ENCODE measurements at regions not wholly inside any gene's neighbourhood (a gene's known extent, or its start where the extent isn't known, plus 50 kb on each side); places are given as distances from the start of the nearest gene placed in this dataset.

DNA sequence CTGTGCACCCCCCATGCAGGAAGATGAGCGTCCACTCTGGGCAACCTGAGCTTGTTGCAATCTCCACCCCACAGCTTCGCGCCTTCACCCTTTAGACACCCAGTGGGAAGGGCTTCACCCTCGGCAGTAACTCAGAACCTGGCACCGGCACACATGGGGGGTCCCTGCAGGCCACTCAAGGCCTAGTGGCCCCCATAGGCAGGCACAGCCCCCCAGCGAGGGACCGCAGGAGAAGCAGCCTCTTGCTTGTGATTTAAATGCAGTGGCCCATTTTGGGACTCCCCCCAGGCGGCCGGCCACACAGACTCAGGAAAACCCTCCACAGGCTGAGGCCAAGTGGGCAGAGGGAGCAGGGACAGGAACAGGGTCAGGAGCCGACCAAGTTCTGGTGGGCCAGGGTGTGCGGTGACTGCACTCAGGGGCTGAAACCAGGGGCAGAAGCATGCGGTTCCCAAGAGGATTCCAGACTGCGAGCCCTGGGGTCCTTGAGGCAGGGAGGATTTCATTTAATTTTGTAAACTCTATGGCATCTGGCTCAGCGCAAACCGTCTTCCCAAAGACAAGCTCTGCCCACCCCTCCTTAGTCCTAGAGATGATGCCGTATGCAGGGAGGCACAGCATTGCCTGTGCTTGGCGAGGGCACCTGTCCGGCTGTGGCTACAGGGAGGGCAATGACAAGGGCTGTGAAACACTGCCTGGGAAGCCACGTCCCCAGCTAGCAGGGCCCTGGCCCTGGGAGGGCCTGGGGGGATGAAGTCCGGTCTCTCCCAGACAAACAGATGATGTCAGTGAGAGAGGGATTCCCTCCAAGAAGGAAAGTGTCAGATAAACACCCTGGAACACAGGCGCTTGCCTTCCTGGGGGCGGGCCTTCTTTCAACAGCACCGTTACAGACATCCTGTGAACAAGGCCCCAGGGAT is 52.9 kb upstream of the GPR31 start:
- Histone ChIP-seq H4K8ac (ENCODE audit: extremely low read depth, insufficient read depth, low read length) (no peak overlapping the region; the same call in 1 of the 2 replicates), H2BK15ac (ENCODE audit: low read length) (no peak overlapping the region; the same call in 1 of the 2 replicates), H3K4me2 (ENCODE audit: insufficient read depth in 1 of 2, low read depth in 2 of 2, low read length in 2 of 2) (no peak overlapping the region), H2BK12ac (ENCODE audit: low read depth, low read length) (peak overlapping the region; percentile 87; the same call in 1 of the 2 replicates), H3K56ac (replicated peaks; ENCODE audit: insufficient read length, low read depth, low read length) (no peak overlapping the region), H3K18ac (ENCODE audit: extremely low read depth, low read length) (peak overlapping the region; percentile 60), H3K9me3 (ENCODE audit: insufficient read depth in 2 of 2, low read depth in 1 of 2, low read length in 1 of 2) (no peaks in the 10 kb centered on the region), H4K20me1 (replicated peaks in 1 of 2; ENCODE audit: control insufficient read depth in 1 of 2, insufficient read depth in 2 of 2, low read length in 2 of 2) (no peaks in the 10 kb centered on the region), H2BK20ac (ENCODE audit: low read length) (peak overlapping the region; percentile 32; the same call in 1 of the 2 replicates), H3K4me1 (replicated peaks in 1 of 4; ENCODE audit: control insufficient read depth in 3 of 4, insufficient read depth in 4 of 4, low read length in 3 of 4) (peaks cover 0 to 2% (median 1%) of the 10 kb centered on the region in 4 experiments; a peak in 4 of 7 replicates), H3K4me3 (ENCODE audit: extremely low read depth in 1 of 4, insufficient read depth in 2 of 4, low read depth in 3 of 4, low read length in 4 of 4) (no peak overlapping the region), H4K5ac (ENCODE audit: insufficient read length, low read depth, low read length) (no peak overlapping the region), H2BK120ac (replicated peaks; ENCODE audit: low read depth, low read length) (no peak overlapping the region), H3K9ac (replicated peaks in 1 of 4; ENCODE audit: extremely low read depth in 1 of 4, low read depth in 3 of 4, low read length in 3 of 4) (no peak overlapping the region), H3K23ac (ENCODE audit: insufficient read length) (no peak overlapping the region), H3K14ac (ENCODE audit: insufficient read length) (no peak overlapping the region), H2BK5ac (ENCODE audit: low read depth, low read length) (peak overlapping the region; percentile 35; the same call in 1 of the 2 replicates), H3K79me1 (ENCODE audit: low read depth, low read length) (no peaks in the 10 kb centered on the region), H3K4ac (replicated peaks; ENCODE audit: insufficient read length, low read depth, low read length) (no peak overlapping the region), H3K36me3 (ENCODE audit: control insufficient read depth in 2 of 4, insufficient read depth in 4 of 4, low read length in 3 of 4) (no peaks in the 10 kb centered on the region), H3K27ac (ENCODE audit: low read depth, low read length) (no peak overlapping the region), H3K27me3 (replicated peaks in 1 of 4; ENCODE audit: control insufficient read depth in 3 of 4, extremely low read depth in 1 of 4, insufficient read depth in 3 of 4, low read length in 3 of 4) (no peaks in the 10 kb centered on the region; a peak in 1 of 7 replicates), H3K79me2 (ENCODE audit: control insufficient read depth in 1 of 2, insufficient read depth in 2 of 2, low read length in 2 of 2) (no peaks in the 10 kb centered on the region), H2AFZ (ENCODE audit: low read length) (no peak overlapping the region), H3K23me2 (ENCODE audit: low read depth, low read length) (no peaks in the 10 kb centered on the region), H2AK5ac (ENCODE audit: low read depth, low read length) (peak overlapping the region; percentile 53; the same call in 1 of the 2 replicates), H4K91ac (replicated peaks; ENCODE audit: insufficient read length, low read length) (peak overlapping the region; percentile 54)
- no peak for FAIRE-seq
- CTCF ChIA-PET (ENCODE audit: partially characterized antibody), result interaction anchor here (1.2 to 1.7 kb wide), 2 partner anchors 19 to 48 kb away, joined by 3 to 7 read pairs; no protein-coding TSS in a partner anchor
- TF ChIP-seq, protein P1, sequence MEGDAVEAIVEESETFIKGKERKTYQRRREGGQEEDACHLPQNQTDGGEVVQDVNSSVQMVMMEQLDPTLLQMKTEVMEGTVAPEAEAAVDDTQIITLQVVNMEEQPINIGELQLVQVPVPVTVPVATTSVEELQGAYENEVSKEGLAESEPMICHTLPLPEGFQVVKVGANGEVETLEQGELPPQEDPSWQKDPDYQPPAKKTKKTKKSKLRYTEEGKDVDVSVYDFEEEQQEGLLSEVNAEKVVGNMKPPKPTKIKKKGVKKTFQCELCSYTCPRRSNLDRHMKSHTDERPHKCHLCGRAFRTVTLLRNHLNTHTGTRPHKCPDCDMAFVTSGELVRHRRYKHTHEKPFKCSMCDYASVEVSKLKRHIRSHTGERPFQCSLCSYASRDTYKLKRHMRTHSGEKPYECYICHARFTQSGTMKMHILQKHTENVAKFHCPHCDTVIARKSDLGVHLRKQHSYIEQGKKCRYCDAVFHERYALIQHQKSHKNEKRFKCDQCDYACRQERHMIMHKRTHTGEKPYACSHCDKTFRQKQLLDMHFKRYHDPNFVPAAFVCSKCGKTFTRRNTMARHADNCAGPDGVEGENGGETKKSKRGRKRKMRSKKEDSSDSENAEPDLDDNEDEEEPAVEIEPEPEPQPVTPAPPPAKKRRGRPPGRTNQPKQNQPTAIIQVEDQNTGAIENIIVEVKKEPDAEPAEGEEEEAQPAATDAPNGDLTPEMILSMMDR (IDR thresholded peaks at IDR 0.05; ENCODE audit: control extremely low read depth in 1 of 3, insufficient read depth in 1 of 3, low read depth in 1 of 3, low read length in 3 of 3), result no peak
- TF ChIP-seq SIRT6 (IDR thresholded peaks at IDR 0.05; ENCODE audit: low read length), result no peak
- no peak for TF ChIP-seq EP300 (IDR thresholded peaks at IDR 0.05; ENCODE audit: borderline replicate concordance in 1 of 2, low read depth in 2 of 2, low read length in 2 of 2)
- TF ChIP-seq ZNF274 (IDR thresholded peaks at IDR 0.05; ENCODE audit: borderline replicate concordance, extremely low read depth, low read length), result no peak
- TF ChIP-seq, protein P2, sequence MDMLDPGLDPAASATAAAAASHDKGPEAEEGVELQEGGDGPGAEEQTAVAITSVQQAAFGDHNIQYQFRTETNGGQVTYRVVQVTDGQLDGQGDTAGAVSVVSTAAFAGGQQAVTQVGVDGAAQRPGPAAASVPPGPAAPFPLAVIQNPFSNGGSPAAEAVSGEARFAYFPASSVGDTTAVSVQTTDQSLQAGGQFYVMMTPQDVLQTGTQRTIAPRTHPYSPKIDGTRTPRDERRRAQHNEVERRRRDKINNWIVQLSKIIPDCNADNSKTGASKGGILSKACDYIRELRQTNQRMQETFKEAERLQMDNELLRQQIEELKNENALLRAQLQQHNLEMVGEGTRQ (IDR thresholded peaks at IDR 0.05; ENCODE audit: low read length), result no peak
- DNase-seq (ENCODE audit: low read depth in 1 of 2, low spot score in 2 of 2), result no peak
- WGBS, 2 experiments (ENCODE audit: extremely low coverage in 1 of 2, insufficient coverage in 1 of 2, insufficient read length in 1 of 2, insufficient replicate concordance in 2 of 2, low coverage in 1 of 2, low lambda C conversion rate in 2 of 2, missing lambda C conversion rate in 1 of 2), result 85% methylated on average over 23 of the region's 23 CpGs; no CpG with 5 or more reads in 1 of the 2 experiments
- POLR2A ChIA-PET (ENCODE audit: partially characterized antibody), result no interaction called here

All from H1 (cell line).